ENCODE measurements at regions not wholly inside any gene's neighbourhood (a gene's known extent, or its start where the extent isn't known, plus 50 kb on each side); places are given as distances from the start of the nearest gene placed in this dataset.

- H3K27ac ChIP-seq (ENCODE audit: low read depth, low read length, poor library complexity, severe bottlenecking), result no peak overlapping the region
- H4K20me1 ChIP-seq (ENCODE audit: insufficient read depth, low read length), result no peaks in the 10 kb centered on the region
- H2AFZ ChIP-seq (ENCODE audit: low read length), result no peak overlapping the region
- H3K4me1 ChIP-seq (ENCODE audit: insufficient read depth, low read length, poor library complexity, severe bottlenecking), result no peaks in the 10 kb centered on the region
- no peaks in the 10 kb centered on the region for H3K9me3 ChIP-seq (ENCODE audit: low read length)
- BruUV-seq (replicated peaks), result no TSS peak
- CTCF ChIA-PET (ENCODE audit: unreplicated experiment), result no interaction called here
- POLR2A ChIA-PET, result no interaction called here
- DNase-seq (ENCODE audit: low spot score), result no peak
- TF ChIP-seq CTCF (conservative IDR thresholded peaks at IDR 0.05; ENCODE audit: low read length) (no peak), EZH2phosphoT487 (IDR thresholded peaks at IDR 0.05; ENCODE audit: borderline replicate concordance, low read depth, low read length) (no peak)
- H3K9me2 ChIP-seq (ENCODE audit: insufficient read depth, low read length), result no peaks in the 10 kb centered on the region
- H3K4me3 ChIP-seq (ENCODE audit: low read depth, low read length, poor library complexity, severe bottlenecking), result no peak overlapping the region
- H3K36me3 ChIP-seq (ENCODE audit: insufficient read depth, low read length), result no peaks in the 10 kb centered on the region
- no peaks in the 10 kb centered on the region for H3K79me2 ChIP-seq (ENCODE audit: insufficient read depth, low read depth, low read length)
- intact Hi-C loops (cut with micrococcal nuclease; ENCODE audit: unreplicated experiment), result no loop called here
- no peak overlapping the region for H3K4me2 ChIP-seq (ENCODE audit: low read length)
Measured at GRCh38 chr18:34543945-34544344, 166.2 kb upstream of the DTNA start.

DNA sequence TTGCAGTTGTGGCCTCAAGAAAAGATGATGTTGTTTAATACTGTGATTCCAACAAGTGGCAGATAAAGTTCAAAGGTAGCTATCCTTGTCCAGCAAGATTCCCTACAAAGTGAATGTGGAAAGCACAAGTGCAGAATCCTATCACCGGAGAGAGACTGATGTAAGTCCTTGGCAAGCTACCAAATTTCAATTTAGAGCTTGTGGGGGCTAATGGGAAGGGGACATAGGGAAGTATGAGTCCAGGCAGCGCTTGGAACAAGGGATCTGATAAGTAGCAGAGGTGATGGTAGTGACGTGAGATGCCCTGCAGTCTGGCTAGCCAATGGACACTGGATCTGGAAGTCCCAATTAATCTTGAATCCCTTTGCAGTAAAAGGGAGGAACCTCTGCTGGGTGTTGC lies 165.2 kb upstream of the DTNA start:
- H3K9me3 ChIP-seq (ENCODE audit: low read length), result no peaks in the 10 kb centered on the region
- ChIA-PET POLR2A (no interaction called here), CTCF (ENCODE audit: unreplicated experiment) (no interaction called here)
- H3K4me1 ChIP-seq (ENCODE audit: insufficient read depth, low read length, poor library complexity, severe bottlenecking), result no peaks in the 10 kb centered on the region
- H2AFZ ChIP-seq (ENCODE audit: low read length), result no peak overlapping the region
- no peak overlapping the region for H3K4me3 ChIP-seq (ENCODE audit: low read depth, low read length, poor library complexity, severe bottlenecking)
- no peak for DNase-seq (ENCODE audit: low spot score)
- no peak overlapping the region for H3K4me2 ChIP-seq (ENCODE audit: low read length)
- intact Hi-C loops (cut with micrococcal nuclease; ENCODE audit: unreplicated experiment), result no loop called here
- no peaks in the 10 kb centered on the region for H3K9me2 ChIP-seq (ENCODE audit: insufficient read depth, low read length)
- H3K36me3 ChIP-seq (ENCODE audit: insufficient read depth, low read length), result no peaks in the 10 kb centered on the region
- TF ChIP-seq EZH2phosphoT487 (IDR thresholded peaks at IDR 0.05; ENCODE audit: borderline replicate concordance, low read depth, low read length) (no peak), CTCF (conservative IDR thresholded peaks at IDR 0.05; ENCODE audit: low read length) (no peak)
- no TSS peak for BruUV-seq (replicated peaks)
- no peaks in the 10 kb centered on the region for H4K20me1 ChIP-seq (ENCODE audit: insufficient read depth, low read length)
- H3K27ac ChIP-seq (ENCODE audit: low read depth, low read length, poor library complexity, severe bottlenecking), result no peak overlapping the region
- no peaks in the 10 kb centered on the region for H3K79me2 ChIP-seq (ENCODE audit: insufficient read depth, low read depth, low read length)

GRCh38 chr18:34548120-34548972 lies 161.8 kb upstream of the DTNA start:
- TF ChIP-seq EZH2phosphoT487 (IDR thresholded peaks at IDR 0.05; ENCODE audit: borderline replicate concordance, low read depth, low read length) (no peak), CTCF (conservative IDR thresholded peaks at IDR 0.05; ENCODE audit: low read length) (no peak)
- Histone ChIP-seq H3K9me2 (ENCODE audit: insufficient read depth, low read length) (no peaks in the 10 kb centered on the region), H3K27ac (ENCODE audit: low read depth, low read length, poor library complexity, severe bottlenecking) (no peak overlapping the region), H2AFZ (ENCODE audit: low read length) (no peak overlapping the region), H3K4me1 (ENCODE audit: insufficient read depth, low read length, poor library complexity, severe bottlenecking) (no peaks in the 10 kb centered on the region), H4K20me1 (ENCODE audit: insufficient read depth, low read length) (no peaks in the 10 kb centered on the region), H3K4me2 (ENCODE audit: low read length) (no peak overlapping the region), H3K79me2 (ENCODE audit: insufficient read depth, low read depth, low read length) (no peaks in the 10 kb centered on the region), H3K4me3 (ENCODE audit: low read depth, low read length, poor library complexity, severe bottlenecking) (no peak overlapping the region), H3K36me3 (ENCODE audit: insufficient read depth, low read length) (no peaks in the 10 kb centered on the region), H3K9me3 (ENCODE audit: low read length) (no peaks in the 10 kb centered on the region)
- DNase-seq (ENCODE audit: low spot score), result no peak
- intact Hi-C loops (cut with micrococcal nuclease; ENCODE audit: unreplicated experiment), result no loop called here
- POLR2A ChIA-PET, result no interaction called here
- no TSS peak for BruUV-seq (replicated peaks)
- CTCF ChIA-PET (ENCODE audit: unreplicated experiment), result no interaction called here
